ENCODE measurements at regions not wholly inside any gene's neighbourhood (a gene's known extent, or its start where the extent isn't known, plus 50 kb on each side); places are given as distances from the start of the nearest gene placed in this dataset.

DNA sequence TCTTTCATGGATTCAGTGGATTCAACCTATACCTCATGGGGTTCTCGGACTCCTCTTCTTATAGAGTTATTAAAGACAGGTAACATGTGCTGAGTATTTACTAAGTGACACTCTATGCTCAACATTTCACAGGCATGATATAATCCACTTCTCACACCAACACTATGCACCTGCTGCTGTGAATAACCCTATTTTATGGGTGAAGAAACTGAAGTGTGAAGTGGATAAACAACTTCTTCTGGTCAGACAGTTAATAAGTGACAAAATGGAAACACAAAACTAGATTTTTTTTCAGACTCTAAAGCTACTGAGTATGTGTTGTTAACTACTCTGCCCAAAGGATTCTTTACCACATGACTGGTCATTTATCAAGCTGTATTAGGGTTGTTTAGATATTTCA is 403.5 kb downstream of the DIPK2A start:
- no peak for DNase-seq (ENCODE audit: low spot score)

DNA sequence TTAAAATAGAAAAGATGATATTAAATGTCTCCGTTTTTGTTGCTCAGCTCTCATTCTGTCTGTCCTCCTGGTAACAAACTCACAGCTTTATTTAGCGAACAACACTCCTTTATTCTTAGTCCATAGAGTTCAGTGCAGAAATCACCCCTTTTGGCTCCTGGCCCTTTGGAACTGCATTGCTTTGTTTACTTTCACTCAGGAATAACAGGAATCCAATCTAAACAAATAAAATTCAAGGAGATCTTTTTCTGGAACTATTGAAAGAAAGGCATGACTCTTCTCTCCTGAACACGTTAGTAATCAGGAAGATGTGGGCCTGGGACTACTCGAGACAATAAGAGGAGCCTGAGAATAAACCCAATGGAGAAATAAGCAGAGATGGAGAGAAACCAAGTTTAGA is 409.2 kb downstream of the DIPK2A start:
- DNase-seq (ENCODE audit: low spot score), result no peak

DNA sequence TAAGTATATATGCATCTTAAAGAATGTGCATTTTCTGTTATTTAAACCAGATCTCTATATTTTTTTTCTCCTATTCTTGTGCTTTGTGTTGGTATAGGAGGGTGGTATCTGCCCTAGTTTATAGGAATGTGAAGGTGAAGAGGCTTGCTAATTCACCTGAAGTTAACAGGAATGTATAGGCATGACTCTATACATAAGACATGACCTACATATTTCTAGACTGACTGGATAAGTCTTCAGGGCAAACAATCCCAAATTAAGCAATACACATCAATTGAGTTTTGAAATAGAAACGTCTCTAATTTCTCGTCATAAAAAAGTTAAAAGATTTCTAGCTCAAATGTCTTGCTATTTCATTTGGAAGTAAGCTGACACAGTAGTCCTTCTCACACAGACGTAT is 410.0 kb downstream of the DIPK2A start:
- no peak for DNase-seq (ENCODE audit: low spot score)

DNA sequence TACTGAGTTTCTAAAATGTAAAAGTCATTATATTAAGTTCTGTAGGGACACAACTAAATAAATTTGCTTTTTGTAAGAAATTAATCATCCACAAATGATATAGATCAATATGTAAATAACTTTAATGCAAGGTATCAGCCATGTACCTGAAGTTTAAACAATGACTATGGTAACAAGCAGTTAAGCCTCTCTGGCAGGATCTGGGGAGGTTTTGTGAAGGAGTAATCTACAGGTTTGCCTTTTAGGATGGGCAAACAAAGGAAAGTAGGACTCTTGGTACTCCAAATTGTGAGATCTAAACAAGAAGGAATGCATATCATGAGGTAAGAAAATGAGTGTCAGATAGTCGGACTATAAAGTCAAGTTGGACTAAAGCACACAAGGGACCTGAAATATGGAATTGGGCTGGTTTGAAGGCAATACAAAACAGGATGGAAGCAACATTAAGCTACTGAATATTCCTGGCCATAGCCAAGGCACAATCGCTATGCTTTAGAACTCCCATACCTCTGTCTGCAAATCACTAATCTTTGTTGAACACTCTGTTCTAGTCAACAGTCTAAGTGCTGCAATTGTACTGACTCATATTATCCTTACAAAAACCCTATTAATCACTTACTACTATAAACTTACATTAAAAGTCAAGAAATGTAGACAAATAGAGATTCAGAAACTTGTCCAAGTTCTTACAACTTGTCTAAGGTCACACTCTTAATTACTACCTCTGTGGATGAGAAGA is 412.8 kb downstream of the DIPK2A start:
- no peak for DNase-seq (ENCODE audit: low spot score)

DNA sequence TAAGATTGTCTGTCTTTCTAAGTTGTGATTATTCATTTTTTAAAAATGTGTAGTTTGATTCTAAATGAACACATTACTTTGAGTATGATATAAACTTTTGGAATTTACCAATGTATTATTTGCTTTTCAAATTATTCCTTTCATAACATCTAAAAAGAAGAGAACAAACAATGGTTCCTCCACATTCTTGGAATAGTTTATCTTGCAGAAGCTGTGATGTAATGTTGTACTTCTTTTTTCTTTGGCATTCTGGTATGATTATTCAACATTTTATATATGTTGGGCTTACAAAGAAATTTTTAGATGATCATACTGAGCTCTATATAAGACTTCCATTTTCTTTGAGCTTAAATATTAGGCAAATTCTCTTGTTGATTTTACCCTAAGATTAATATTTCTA is 419.2 kb downstream of the DIPK2A start:
- no peak for DNase-seq (ENCODE audit: low spot score)

DNA sequence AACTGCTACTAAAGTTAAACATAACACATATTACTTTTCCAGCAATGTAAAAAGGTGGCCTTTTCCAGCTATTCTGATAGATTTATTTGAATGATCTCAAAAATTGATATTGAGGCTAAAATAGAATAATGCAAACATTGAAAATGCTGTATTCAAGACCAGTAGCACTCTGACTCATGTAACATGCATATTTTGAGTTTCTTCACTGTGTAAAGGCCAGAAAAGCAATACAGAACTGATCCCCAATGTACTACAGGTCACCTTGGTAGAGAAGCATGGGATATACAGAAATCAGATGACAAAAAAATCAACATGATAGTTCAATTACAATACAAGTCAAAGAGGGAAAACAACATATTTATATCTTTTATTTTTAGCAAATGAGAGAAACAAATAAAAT is 419.6 kb downstream of the DIPK2A start:
- no peak for DNase-seq (ENCODE audit: low spot score)

DNA sequence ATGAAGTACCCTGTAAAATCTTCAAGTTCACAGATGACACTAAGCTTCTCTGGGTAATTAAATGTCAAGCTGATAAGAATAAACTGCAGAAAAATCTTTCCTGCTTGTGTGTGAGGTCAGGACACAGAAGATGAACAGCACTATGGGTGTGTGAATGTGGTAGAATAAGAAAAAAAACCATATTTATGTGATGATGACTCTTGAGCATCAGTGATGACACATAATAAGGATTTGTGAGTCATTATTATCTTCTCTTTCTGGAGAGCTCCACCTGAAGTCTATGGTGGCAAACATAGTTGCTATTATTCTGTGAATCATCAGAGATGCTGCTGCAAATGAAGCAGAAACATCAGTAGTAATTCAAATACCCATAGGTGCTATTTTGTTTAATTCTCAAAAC is 422.4 kb downstream of the DIPK2A start:
- DNase-seq (ENCODE audit: low spot score), result no peak

DNA sequence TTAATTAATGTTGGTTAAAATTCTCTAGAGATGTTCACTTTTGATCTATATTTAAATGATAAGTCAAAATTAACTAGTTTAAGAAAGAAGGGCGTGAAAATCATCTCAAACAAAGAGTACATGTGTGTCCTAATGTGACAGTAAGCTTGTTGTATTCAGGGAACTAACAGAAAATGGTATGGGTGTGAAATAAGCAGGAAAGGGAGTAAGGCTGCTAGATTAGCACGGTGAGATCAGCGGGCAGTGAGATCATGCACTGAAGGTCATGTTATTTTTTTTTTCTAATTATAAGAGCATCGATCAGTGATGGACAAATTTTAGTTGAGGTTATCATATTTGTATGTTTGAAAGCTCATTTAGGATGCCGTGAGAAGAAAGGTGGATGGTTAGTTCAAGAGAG is 430.8 kb downstream of the DIPK2A start:
- no peak for DNase-seq (ENCODE audit: low spot score)

DNA sequence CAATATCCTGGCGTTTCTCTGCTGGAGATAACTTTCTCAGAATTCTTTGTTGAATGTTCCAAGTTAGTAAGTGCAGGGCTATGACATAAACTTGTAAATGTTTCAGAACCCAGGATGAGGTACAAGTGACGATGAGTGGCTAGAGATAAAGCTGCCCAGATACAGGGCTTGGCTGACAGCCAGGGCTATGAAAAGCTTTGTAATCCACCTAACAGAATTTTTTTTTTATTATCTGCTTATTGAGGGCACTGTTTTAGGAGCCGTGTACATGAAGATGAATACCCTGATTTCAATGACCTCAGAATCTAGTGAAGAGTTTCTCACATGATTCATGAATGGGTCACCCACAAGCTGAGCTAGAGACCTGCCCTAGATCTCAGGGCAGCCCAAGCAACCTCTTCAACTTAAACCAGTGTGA is 431.4 kb downstream of the DIPK2A start:
- no peak for DNase-seq (ENCODE audit: low spot score)

DNA sequence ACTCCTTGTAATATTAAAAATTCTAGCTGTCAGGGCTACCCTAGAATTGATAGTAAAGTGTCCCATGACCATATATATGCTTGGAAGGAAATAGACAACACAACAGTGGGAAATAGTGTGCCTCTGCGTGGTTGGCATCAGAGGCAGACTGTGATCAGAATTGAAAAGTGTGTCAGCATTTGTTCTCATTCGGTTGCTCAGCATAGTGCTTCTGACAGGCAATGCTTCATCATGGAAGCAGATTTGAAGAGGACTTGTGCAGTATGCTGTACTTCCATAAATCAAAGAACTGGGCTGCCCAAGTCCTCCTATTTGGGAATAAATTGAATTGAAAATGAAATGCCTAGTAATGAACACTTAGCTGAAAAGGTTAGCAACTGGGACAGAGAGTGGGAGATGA is 435.7 kb downstream of the DIPK2A start:
- no peak for DNase-seq (ENCODE audit: low spot score)

DNA sequence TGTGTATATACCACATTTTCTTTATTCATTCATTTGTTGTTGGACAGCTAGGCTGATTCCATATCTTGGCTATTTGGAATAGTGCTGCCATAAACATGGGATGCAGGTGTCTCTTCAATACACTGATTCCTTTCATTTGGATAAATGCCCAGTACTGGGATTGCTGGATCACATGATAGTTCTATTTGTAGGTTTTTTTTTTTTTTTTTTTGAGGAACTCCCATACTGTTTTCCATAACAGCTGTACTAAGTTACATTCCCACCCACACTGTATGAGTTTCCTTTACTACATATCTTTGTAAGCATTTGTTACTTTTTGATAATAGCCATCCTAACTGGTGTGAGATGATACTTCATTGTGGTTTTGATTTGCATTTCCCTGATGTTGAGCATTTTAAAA is 437.7 kb downstream of the DIPK2A start:
- DNase-seq (ENCODE audit: low spot score), result no peak

DNA sequence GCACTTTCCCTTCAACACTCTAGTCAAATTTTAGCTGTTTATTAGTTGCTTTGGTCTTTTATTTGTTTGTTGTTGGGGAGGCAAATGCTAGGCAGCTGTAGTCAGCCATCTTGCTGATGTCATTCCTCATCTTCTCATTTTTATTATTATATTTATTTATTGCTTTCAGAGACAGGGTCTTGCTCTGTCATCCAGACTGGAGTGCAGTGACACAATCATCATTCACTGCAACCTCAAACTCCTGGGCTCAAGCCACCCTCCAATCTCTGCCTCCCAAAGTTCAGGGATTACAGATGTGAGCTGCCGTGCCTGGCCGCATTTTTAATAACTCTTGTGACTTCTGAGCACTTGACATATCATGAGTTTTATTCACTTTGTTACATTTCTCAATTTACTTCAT is 441.4 kb downstream of the DIPK2A start:
- DNase-seq (ENCODE audit: low spot score), result no peak

DNA sequence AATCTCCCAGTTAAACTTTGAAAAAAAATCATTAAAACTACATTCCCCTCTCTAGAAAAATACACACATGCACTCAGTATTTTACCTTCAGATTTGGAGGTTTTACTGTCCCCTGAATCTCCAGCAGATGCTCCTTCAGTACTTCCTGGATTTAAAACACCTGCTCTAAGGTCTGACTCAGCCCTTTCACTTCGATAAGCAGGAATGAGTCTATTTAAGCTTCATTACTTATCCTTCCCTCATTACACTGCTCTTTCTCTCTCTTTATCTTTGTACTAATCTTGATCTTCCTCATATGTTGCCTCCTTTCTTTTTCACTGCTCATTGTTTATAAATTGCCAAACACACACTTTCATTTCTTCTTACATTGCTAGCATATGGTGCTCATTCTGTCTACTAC is 443.9 kb downstream of the DIPK2A start:
- no peak for DNase-seq (ENCODE audit: low spot score)

DNA sequence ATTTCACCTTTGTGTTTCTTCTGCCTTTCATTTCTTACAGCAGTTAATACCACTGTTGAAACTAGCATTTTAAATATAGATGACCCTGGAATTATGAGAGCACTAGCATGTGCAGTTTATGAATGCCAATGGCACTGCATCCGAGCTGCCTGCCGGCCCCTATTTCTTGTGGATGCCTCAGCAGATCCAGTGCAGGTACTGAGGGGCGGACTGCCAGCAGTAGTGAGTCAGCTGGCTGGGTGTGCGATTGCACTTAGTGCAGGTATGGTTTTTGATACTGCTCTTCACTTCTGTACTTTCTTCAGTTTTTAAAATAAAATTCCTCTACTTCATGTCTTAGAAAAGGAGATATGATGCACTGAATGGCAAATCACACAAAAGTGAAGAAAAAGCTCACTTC is 453.0 kb downstream of the DIPK2A start:
- DNase-seq (ENCODE audit: low spot score), result no peak

DNA sequence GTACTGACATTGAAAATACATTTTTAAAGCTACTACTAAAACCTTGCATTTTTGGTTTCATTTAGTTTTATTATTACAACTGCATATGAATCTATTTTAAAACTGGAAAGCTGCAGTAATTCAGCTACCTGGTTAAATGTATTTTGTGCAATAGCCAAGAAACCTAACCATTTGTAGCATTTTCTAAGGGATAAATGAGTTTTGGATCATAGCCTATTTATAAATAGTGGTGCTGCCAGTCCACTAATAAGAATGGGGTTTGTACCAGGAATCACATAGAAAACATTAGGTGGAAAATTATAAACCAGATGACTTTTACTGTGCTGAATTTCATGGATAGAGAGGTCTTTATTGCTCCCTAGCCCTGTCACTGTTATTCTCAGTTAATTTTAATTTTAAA is 454.7 kb downstream of the DIPK2A start:
- no peak for DNase-seq (ENCODE audit: low spot score)

DNA sequence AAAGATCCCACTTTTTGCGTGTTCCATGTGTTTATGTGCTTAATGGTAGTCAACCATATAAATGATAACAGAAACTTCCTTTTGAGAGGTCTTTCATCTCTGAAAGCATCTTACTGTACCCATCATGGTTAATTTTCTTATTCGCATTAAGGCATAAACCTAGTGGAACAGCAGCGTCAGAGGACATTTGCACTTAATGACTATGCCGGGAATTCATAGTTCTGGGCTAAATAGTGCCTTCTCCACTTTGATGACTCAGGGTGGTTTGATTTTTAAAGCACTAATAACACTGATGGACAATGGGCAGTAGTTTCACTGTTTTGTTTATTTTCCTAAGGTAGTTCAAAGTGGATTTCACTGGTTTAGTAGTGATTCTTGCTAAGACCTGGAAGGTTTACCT is 455.3 kb downstream of the DIPK2A start:
- DNase-seq (ENCODE audit: low spot score), result no peak

DNA sequence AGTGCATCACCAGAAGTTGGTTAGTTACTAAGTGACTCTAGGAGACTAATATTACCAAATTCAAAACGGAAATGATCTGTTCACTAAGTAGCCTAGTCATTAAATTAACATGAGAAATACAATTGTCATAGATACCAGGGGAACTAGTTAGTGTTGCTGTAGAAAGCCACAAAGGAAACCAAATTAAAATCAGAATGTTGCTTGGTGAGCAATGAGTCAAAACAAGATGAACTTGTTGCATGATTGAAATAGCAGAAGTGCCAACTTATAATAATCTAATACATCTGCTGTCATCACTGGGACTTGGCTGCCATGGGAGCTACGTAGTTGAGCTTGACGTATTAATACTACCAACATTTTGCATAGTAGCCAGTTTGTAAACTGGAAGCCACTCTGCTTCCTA is 458.1 kb downstream of the DIPK2A start:
- no peak for DNase-seq (ENCODE audit: low spot score)

DNA sequence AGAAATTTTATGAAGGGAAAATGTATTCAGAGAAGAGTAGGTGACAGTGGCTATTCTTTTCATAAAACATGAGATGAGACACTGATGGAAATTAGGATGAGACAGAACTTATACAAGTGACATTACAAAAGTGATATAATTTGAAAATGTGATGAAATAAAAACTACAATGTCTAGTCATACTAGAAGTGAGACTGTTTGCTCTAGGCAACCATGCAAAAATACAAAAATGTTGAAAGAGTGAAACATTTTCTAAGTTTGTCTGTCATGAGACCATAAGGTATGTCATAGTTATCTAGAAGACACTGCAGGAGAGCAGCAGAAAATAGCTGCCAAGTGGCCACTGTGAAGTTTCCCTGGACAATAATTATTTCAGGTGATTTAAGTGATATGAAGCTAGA is 459.5 kb downstream of the DIPK2A start:
- DNase-seq (ENCODE audit: low spot score), result no peak

DNA sequence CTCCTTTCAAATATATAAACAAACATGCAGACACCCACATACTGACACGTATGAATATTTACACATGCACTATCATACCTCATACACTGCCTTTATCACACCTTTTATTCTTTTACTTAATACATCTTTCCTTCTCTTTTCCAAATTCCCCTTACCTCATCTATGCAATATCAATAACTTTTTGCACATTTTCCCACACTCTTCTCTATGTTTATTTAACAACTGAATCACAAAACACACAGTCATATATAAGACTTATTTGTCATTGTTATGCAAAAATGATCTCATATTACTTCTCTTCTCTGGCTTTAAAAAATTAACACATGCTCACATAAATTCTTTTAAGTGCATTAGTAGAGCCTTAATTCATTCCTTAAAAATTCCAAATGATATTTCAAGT is 461.4 kb downstream of the DIPK2A start:
- no peak for DNase-seq (ENCODE audit: low spot score)

DNA sequence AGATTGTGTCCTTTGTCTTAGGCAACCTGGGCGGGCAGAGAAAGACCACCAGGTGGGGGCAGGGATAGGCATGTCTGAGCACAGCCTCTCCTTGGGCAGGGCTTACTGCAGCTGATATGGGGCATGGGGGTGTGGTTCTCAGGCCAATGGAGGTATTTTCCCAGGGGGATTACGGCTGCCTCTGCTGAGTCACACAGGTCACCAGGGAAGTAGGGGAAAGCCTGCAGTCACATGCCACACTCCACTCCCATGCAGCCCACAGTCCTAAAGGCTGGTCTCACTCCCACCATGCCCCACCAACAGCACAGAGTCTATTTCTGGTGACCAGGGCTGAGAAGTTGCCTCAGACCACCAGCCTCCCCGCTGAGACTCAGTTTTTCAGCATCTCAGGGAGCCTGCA is 466.4 kb downstream of the DIPK2A start:
- no peak for DNase-seq (ENCODE audit: low spot score)

DNA sequence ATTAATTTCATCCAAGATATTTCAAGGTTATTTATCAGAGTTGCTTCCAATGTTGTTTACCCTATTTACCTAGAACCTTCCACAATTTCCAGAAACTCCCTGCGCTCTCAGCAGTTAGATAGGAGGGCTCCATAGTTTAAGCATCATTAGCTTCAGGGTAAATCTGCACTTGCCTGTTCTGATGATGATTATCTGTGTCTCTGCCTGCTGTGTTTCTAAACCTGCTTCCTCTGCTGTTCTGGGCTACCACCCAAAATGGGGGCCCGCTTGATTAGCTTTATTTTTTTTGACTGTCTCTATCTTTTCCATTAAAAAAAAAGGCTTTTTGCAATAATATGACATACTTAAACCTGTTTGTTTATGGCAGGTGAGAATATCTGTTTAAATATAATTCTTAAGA is 472.4 kb downstream of the DIPK2A start:
- no peak for DNase-seq (ENCODE audit: low spot score)

DNA sequence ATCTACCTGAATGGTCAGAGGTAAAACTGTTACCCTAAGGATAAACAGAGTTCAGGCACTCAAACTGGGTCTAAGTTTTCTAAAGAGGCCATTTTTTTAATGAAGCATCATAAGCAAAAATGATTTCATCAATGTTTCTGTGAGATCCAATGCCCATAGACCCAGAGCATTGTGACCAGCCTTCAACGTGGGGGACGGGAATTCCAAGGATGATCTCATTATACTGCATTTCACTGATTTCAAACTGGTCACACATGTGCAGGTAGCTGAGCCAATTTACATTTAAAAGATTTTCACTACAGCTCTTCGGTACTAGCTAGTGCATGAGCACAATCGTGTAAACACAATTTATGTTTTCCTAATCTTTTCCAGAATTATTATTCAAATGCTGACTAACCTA is 472.9 kb downstream of the DIPK2A start:
- no peak for DNase-seq (ENCODE audit: low spot score)

DNA sequence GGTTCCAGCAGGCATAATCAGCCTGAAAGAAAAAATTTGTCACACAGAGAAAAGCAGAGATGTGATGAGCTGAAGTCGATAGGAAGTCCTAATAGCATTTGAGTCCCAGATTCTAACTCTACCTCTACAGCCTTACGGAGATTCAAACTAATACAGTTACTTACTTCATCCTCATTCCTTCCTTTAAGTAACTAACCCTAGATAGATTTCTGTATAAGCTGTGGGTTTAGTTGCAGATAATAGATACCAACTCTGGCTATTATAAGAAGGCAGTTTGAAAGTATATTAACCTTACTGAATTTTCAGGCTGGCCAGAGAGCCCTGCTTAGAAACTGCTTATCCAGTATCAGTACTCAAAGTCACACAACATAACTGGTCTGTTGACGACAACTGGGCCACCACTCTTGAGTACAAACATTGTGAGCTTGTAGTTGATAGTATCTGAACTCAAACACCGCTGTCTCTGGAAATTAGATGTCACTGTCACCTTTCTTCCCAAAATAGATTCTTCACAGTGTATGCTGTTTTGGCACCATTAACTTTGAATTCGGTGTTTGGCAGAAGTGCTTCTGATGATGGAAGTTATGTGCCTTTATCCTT is 484.3 kb downstream of the DIPK2A start:
- no peak for DNase-seq (ENCODE audit: low spot score)

DNA sequence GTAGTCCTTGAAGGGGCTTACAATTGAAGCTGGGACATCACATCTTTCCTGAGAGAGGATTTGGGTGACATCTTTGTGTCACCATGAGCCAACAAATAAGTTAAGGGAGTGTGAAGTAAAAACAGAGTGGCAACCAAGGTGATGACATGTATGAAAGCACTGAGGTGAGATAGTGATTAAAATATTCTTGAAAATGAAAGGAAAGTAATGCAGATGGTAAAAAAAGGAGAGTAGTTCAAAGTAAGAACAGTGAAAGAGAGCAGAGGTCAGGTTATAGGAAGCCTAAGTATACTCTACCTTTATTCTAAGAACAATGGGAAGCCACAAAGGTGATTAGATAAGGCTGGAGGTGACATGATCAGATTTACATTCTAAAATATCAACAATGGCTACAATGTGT is 486.1 kb downstream of the DIPK2A start:
- DNase-seq (ENCODE audit: low spot score), result no peak

Measured in NAMALWA (cell line).